ENCODE measurements at regions not wholly inside any gene's neighbourhood (a gene's known extent, or its start where the extent isn't known, plus 50 kb on each side); places are given as distances from the start of the nearest gene placed in this dataset.

GRCh38 chr13:80475718-80476117 lies 134.8 kb upstream of the SPRY2 start:
- TF ChIP-seq, protein P1, sequence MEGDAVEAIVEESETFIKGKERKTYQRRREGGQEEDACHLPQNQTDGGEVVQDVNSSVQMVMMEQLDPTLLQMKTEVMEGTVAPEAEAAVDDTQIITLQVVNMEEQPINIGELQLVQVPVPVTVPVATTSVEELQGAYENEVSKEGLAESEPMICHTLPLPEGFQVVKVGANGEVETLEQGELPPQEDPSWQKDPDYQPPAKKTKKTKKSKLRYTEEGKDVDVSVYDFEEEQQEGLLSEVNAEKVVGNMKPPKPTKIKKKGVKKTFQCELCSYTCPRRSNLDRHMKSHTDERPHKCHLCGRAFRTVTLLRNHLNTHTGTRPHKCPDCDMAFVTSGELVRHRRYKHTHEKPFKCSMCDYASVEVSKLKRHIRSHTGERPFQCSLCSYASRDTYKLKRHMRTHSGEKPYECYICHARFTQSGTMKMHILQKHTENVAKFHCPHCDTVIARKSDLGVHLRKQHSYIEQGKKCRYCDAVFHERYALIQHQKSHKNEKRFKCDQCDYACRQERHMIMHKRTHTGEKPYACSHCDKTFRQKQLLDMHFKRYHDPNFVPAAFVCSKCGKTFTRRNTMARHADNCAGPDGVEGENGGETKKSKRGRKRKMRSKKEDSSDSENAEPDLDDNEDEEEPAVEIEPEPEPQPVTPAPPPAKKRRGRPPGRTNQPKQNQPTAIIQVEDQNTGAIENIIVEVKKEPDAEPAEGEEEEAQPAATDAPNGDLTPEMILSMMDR (IDR thresholded peaks at IDR 0.05), result no peak
- DNase-seq (ENCODE audit: low spot score), result no peak
- no peak for ATAC-seq (ENCODE audit: low FRiP score)

DNA sequence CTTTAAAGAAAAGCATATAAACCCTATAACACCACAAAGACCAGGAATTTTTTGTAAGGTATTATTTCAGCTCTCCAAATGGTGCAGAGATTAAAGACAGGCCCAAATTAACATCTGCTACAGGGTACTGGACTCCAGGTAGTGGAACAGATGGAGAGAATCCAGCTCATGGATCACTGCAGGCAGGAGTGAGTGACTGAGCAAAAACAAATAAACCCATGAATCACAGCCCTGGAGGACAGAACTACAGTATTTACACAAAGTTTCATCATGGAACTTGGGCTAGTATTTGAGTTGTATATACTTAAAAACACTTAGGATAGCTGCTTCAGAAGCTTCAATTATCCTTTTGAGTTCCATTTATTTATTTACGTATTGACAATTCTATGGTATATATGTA lies 132.8 kb upstream of the SPRY2 start:
- TF ChIP-seq, protein P1 (IDR thresholded peaks at IDR 0.05), result no peak
- DNase-seq (ENCODE audit: low spot score) (no peak), ATAC-seq (ENCODE audit: low FRiP score) (no peak)

DNA sequence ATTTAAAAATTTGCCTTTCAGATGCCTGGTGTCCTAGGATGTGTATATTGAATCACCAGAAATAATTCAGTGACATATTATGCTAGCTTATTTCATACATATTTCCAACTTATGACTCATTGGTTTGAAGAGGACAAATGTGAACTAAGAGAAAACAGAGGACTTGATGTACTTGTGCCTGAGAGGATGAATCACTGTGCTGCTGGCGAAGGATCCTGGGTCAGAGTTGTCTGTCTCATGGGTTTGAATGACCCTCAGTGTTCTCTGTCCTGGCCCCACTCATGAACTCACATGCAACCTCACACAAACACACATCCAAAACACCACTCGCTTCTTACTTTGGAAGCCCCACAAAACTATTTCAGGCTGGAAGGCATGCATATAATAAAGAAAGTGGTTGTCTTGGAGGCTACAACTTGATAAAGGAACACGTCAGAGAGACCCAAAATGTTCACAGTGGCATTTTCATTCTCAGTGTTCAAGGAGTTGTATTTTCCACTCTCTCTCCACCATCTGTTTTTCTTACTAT lies 129.0 kb upstream of the SPRY2 start:
- ATAC-seq (ENCODE audit: low FRiP score) (peak; percentile 98), DNase-seq (ENCODE audit: low spot score) (no peak)
- TF ChIP-seq, protein P1 (IDR thresholded peaks at IDR 0.05), result no peak

DNA sequence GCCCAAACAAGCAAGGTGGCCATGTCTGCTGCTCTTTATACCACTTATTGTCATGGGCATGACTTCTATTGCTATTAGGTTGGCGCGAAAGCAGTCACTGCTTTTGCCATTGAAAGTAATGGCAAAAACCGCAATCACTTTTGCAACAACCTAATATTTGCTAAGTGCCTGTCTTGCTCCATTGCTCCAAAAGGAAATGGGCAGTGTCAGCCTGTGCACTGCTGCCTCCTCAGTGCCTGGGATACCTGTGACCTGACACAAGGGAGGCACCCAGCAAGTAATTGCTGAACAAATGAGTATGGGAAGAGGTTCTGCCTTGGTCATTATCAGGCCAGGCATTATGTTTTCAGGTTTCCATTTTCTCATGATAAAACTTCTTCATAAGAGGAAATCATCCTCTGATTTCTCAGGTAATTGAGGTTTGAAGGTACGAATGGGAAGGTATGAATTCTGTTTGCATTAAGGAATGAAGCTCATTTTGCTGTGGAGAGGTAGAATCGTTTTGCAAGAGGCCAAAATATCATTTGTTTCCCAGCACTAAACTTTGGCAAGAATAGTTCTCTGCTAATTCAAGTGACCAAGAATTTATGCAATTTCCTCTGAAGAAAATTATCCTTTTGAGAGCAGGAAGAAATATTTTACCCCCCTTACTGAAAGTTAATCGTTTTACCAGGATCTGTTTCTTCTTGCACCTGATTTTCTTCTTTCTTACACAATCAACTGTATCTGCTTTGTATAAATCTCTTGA lies 128.4 kb upstream of the SPRY2 start:
- DNase-seq (ENCODE audit: low spot score) (no peak), ATAC-seq (ENCODE audit: low FRiP score) (peak; percentile 51)
- TF ChIP-seq, protein P1 (IDR thresholded peaks at IDR 0.05), result no peak

- TF ChIP-seq, protein P1 (IDR thresholded peaks at IDR 0.05), result no peak
- no peak for ATAC-seq (ENCODE audit: low FRiP score)
- DNase-seq (ENCODE audit: low spot score), result no peak
These were observed 124.4 kb upstream of the SPRY2 start for GRCh38 chr13:80465321-80465720.

- TF ChIP-seq, protein P1 (IDR thresholded peaks at IDR 0.05), result no peak
- ATAC-seq (ENCODE audit: low FRiP score) (peak; percentile 89), DNase-seq (ENCODE audit: low spot score) (no peak)
These were observed 122.9 kb upstream of the SPRY2 start for GRCh38 chr13:80463673-80464352.

Data from omental fat pad (tissue), 3 donors.